ENCODE measurements at regions not wholly inside any gene's neighbourhood (a gene's known extent, or its start where the extent isn't known, plus 50 kb on each side); places are given as distances from the start of the nearest gene placed in this dataset.

GRCh38 chr11:42958635-42959034 lies 353.2 kb upstream of the API5 start:
- no peaks in the 10 kb centered on the region for H3K36me3 ChIP-seq (replicated peaks; ENCODE audit: low read depth, low read length)
- no peaks in the 10 kb centered on the region for H3K4me1 ChIP-seq (ENCODE audit: low read length)
- TF ChIP-seq EZH2phosphoT487 (IDR thresholded peaks at IDR 0.05; ENCODE audit: low read depth) (no peak), CTCF (IDR thresholded peaks at IDR 0.05; ENCODE audit: low read depth, low read length) (no peak)
- no peak overlapping the region for H3K9ac ChIP-seq (ENCODE audit: low read length)
- H3K4me3 ChIP-seq (ENCODE audit: low read length): no peak overlapping the region
- no peak overlapping the region for H3K4me2 ChIP-seq (ENCODE audit: low read length)
- H2AFZ ChIP-seq (ENCODE audit: low read depth, low read length): no peak overlapping the region
- H3K79me2 ChIP-seq (ENCODE audit: low read length): no peaks in the 10 kb centered on the region
- H3K27ac ChIP-seq (ENCODE audit: low read length): no peak overlapping the region
- no peaks in the 10 kb centered on the region for H3K9me3 ChIP-seq (ENCODE audit: insufficient read depth, low read length)
- H4K20me1 ChIP-seq (ENCODE audit: insufficient read depth, low read length): no peaks in the 10 kb centered on the region
- 0 out of 2 replicates have a peak, but pooled peaks cover under 1% of the 10 kb centered on the region for H3K27me3 ChIP-seq (ENCODE audit: low read depth, low read length)

GRCh38 chr11:42960521-42961088 lies 351.2 kb upstream of the API5 start:
- Histone ChIP-seq H3K4me2 (ENCODE audit: low read length) (no peak overlapping the region), H2AFZ (ENCODE audit: low read depth, low read length) (no peak overlapping the region)

GRCh38 chr11:42967653-42968052 lies 344.1 kb upstream of the API5 start:
- H3K4me1 ChIP-seq (ENCODE audit: low read length): no peaks in the 10 kb centered on the region
- H3K9ac ChIP-seq (ENCODE audit: low read length): no peak overlapping the region
- H3K27me3 ChIP-seq (ENCODE audit: low read depth, low read length): 0 out of 2 replicates have a peak, but pooled peaks cover 8% of the 10 kb centered on the region
- H3K27ac ChIP-seq (ENCODE audit: low read length): no peak overlapping the region
- H4K20me1 ChIP-seq (ENCODE audit: insufficient read depth, low read length): no peaks in the 10 kb centered on the region
- H2AFZ ChIP-seq (ENCODE audit: low read depth, low read length): no peak overlapping the region
- no peak for TF ChIP-seq CTCF (IDR thresholded peaks at IDR 0.05; ENCODE audit: low read depth, low read length)
- no peak for TF ChIP-seq EZH2phosphoT487 (IDR thresholded peaks at IDR 0.05; ENCODE audit: low read depth)
- H3K9me3 ChIP-seq (ENCODE audit: insufficient read depth, low read length): no peaks in the 10 kb centered on the region
- H3K79me2 ChIP-seq (ENCODE audit: low read length): no peaks in the 10 kb centered on the region
- no peaks in the 10 kb centered on the region for H3K36me3 ChIP-seq (replicated peaks; ENCODE audit: low read depth, low read length)
- H3K4me2 ChIP-seq (ENCODE audit: low read length): no peak overlapping the region
- no peak overlapping the region for H3K4me3 ChIP-seq (ENCODE audit: low read length)

More at GRCh38 chr11:42960521-42961088, 351.2 kb upstream of the API5 start:
- no peaks in the 10 kb centered on the region for H4K20me1 ChIP-seq (ENCODE audit: insufficient read depth, low read length)
- 0 out of 2 replicates have a peak, but pooled peaks cover 8% of the 10 kb centered on the region for H3K27me3 ChIP-seq (ENCODE audit: low read depth, low read length)
- H3K9ac ChIP-seq (ENCODE audit: low read length): no peak overlapping the region
- H3K4me3 ChIP-seq (ENCODE audit: low read length): no peak overlapping the region
- no peaks in the 10 kb centered on the region for H3K79me2 ChIP-seq (ENCODE audit: low read length)
- no peaks in the 10 kb centered on the region for H3K4me1 ChIP-seq (ENCODE audit: low read length)
- H3K9me3 ChIP-seq (ENCODE audit: insufficient read depth, low read length): no peaks in the 10 kb centered on the region
- H3K36me3 ChIP-seq (replicated peaks; ENCODE audit: low read depth, low read length): no peaks in the 10 kb centered on the region
- H3K27ac ChIP-seq (ENCODE audit: low read length): no peak overlapping the region
- TF ChIP-seq CTCF (IDR thresholded peaks at IDR 0.05; ENCODE audit: low read depth, low read length) (no peak), EZH2phosphoT487 (IDR thresholded peaks at IDR 0.05; ENCODE audit: low read depth) (no peak)

- Histone ChIP-seq H3K4me1 (ENCODE audit: low read length) (no peaks in the 10 kb centered on the region), H3K36me3 (replicated peaks; ENCODE audit: low read depth, low read length) (no peaks in the 10 kb centered on the region), H4K20me1 (ENCODE audit: insufficient read depth, low read length) (no peaks in the 10 kb centered on the region), H3K79me2 (ENCODE audit: low read length) (no peaks in the 10 kb centered on the region), H3K4me3 (ENCODE audit: low read length) (no peak overlapping the region), H3K9me3 (ENCODE audit: insufficient read depth, low read length) (no peaks in the 10 kb centered on the region), H3K4me2 (ENCODE audit: low read length) (no peak overlapping the region), H3K27ac (ENCODE audit: low read length) (no peak overlapping the region), H2AFZ (ENCODE audit: low read depth, low read length) (no peak overlapping the region), H3K9ac (ENCODE audit: low read length) (no peak overlapping the region), H3K27me3 (ENCODE audit: low read depth, low read length) (no peaks in the 10 kb centered on the region)
- TF ChIP-seq CTCF (IDR thresholded peaks at IDR 0.05; ENCODE audit: low read depth, low read length): no peak
- TF ChIP-seq EZH2phosphoT487 (IDR thresholded peaks at IDR 0.05; ENCODE audit: low read depth): no peak
These were observed 339.1 kb upstream of the API5 start for GRCh38 chr11:42972741-42973140.

Data from OCI-LY3 (cell line).